ENCODE measurements at regions not wholly inside any gene's neighbourhood (a gene's known extent, or its start where the extent isn't known, plus 50 kb on each side); places are given as distances from the start of the nearest gene placed in this dataset.

DNA sequence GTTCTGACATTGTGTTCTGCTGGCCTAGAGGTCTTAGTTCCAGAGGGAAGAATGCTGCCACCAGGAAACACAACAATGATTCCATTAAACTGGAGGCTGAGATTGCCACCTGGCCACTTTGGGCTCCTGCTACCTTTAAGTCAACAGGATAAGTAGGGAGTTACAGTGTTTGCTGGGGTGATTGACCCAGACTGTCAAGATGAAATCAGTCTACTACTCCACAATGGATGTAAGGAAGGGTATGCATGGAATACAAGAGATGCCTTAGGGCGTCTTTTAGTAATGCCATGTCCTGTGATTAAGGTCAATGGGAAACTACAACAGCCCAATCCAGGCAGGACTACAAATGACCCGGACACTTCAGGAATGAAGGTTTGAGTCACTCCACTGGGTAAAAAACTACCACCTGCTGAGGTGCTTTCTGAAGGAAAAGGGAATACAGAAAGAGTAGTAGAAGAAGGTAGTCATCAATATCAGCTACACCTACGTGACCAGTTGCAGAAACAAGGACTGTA is 852.6 kb downstream of the LRFN5 start:
- Histone ChIP-seq H3K27ac (ENCODE audit: low read depth in 2 of 2, low read length in 1 of 2) (no peak overlapping the region), H3K9me2 (no peaks in the 10 kb centered on the region), H4K20me1 (ENCODE audit: insufficient read depth) (no peaks in the 10 kb centered on the region), H3K4me2 (no peak overlapping the region), H3K4me1 (ENCODE audit: control insufficient read depth in 1 of 2, insufficient read depth in 2 of 2, low read depth in 1 of 2, low read length in 1 of 2) (no peaks in the 10 kb centered on the region), H3F3A (replicated peaks; ENCODE audit: insufficient read depth) (no peaks in the 10 kb centered on the region), H3K9ac (no peak overlapping the region), H3K27me3 (ENCODE audit: insufficient read depth) (no peaks in the 10 kb centered on the region), H2AFZ (ENCODE audit: low read depth) (no peak overlapping the region), H3K79me2 (ENCODE audit: insufficient read depth) (no peaks in the 10 kb centered on the region), H3K4me3 (ENCODE audit: low read depth in 2 of 2, low read length in 1 of 2) (no peak overlapping the region), H3K36me3 (replicated peaks in 1 of 2; ENCODE audit: control insufficient read depth in 1 of 2, insufficient read depth in 2 of 2, low read length in 1 of 2) (no peaks in the 10 kb centered on the region), H3K9me3 (no peaks in the 10 kb centered on the region)
- DNase-seq, result no peak
- ChIA-PET CTCF (no interaction called here), POLR2A (no interaction called here)
- 14% methylated on average over 3 of the region's 3 CpGs for WGBS (ENCODE audit: low lambda C conversion rate)
- TF ChIP-seq SIN3A (IDR thresholded peaks at IDR 0.05; ENCODE audit: borderline replicate concordance, low read depth, low read length) (no peak), FOXM1 (IDR thresholded peaks at IDR 0.05; ENCODE audit: low read depth) (no peak), RFX5 (IDR thresholded peaks at IDR 0.05; ENCODE audit: low read length) (no peak), TCF12 (IDR thresholded peaks at IDR 0.05) (no peak), RCOR1 (IDR thresholded peaks at IDR 0.05; ENCODE audit: low read length) (no peak), POLR2AphosphoS5 (IDR thresholded peaks at IDR 0.05; ENCODE audit: low read depth, low read length) (no peak), EZH2phosphoT487 (IDR thresholded peaks at IDR 0.05; ENCODE audit: borderline replicate concordance, low read depth) (no peak), RXRA (IDR thresholded peaks at IDR 0.05; ENCODE audit: borderline replicate concordance, low read depth) (no peak), FOXJ3 (CRISPR knock-in tag; IDR thresholded peaks at IDR 0.05) (no peak), MEF2A (IDR thresholded peaks at IDR 0.05; ENCODE audit: borderline replicate concordance, low read depth) (no peak)
- TF ChIP-seq, protein P1, sequence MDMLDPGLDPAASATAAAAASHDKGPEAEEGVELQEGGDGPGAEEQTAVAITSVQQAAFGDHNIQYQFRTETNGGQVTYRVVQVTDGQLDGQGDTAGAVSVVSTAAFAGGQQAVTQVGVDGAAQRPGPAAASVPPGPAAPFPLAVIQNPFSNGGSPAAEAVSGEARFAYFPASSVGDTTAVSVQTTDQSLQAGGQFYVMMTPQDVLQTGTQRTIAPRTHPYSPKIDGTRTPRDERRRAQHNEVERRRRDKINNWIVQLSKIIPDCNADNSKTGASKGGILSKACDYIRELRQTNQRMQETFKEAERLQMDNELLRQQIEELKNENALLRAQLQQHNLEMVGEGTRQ (IDR thresholded peaks at IDR 0.05; ENCODE audit: borderline replicate concordance, low read depth, low read length), result no peak
- TF ChIP-seq, protein P2, sequence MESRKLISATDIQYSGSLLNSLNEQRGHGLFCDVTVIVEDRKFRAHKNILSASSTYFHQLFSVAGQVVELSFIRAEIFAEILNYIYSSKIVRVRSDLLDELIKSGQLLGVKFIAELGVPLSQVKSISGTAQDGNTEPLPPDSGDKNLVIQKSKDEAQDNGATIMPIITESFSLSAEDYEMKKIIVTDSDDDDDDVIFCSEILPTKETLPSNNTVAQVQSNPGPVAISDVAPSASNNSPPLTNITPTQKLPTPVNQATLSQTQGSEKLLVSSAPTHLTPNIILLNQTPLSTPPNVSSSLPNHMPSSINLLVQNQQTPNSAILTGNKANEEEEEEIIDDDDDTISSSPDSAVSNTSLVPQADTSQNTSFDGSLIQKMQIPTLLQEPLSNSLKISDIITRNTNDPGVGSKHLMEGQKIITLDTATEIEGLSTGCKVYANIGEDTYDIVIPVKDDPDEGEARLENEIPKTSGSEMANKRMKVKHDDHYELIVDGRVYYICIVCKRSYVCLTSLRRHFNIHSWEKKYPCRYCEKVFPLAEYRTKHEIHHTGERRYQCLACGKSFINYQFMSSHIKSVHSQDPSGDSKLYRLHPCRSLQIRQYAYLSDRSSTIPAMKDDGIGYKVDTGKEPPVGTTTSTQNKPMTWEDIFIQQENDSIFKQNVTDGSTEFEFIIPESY (IDR thresholded peaks at IDR 0.05; ENCODE audit: borderline replicate concordance, low read depth), result no peak
- TF ChIP-seq, protein P3, sequence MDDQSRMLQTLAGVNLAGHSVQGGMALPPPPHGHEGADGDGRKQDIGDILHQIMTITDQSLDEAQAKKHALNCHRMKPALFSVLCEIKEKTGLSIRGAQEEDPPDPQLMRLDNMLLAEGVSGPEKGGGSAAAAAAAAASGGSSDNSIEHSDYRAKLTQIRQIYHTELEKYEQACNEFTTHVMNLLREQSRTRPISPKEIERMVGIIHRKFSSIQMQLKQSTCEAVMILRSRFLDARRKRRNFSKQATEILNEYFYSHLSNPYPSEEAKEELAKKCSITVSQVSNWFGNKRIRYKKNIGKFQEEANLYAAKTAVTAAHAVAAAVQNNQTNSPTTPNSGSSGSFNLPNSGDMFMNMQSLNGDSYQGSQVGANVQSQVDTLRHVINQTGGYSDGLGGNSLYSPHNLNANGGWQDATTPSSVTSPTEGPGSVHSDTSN (IDR thresholded peaks at IDR 0.05), result no peak
- TF ChIP-seq, protein P4, sequence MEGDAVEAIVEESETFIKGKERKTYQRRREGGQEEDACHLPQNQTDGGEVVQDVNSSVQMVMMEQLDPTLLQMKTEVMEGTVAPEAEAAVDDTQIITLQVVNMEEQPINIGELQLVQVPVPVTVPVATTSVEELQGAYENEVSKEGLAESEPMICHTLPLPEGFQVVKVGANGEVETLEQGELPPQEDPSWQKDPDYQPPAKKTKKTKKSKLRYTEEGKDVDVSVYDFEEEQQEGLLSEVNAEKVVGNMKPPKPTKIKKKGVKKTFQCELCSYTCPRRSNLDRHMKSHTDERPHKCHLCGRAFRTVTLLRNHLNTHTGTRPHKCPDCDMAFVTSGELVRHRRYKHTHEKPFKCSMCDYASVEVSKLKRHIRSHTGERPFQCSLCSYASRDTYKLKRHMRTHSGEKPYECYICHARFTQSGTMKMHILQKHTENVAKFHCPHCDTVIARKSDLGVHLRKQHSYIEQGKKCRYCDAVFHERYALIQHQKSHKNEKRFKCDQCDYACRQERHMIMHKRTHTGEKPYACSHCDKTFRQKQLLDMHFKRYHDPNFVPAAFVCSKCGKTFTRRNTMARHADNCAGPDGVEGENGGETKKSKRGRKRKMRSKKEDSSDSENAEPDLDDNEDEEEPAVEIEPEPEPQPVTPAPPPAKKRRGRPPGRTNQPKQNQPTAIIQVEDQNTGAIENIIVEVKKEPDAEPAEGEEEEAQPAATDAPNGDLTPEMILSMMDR (IDR thresholded peaks at IDR 0.05), result no peak
- TF ChIP-seq, protein P5, sequence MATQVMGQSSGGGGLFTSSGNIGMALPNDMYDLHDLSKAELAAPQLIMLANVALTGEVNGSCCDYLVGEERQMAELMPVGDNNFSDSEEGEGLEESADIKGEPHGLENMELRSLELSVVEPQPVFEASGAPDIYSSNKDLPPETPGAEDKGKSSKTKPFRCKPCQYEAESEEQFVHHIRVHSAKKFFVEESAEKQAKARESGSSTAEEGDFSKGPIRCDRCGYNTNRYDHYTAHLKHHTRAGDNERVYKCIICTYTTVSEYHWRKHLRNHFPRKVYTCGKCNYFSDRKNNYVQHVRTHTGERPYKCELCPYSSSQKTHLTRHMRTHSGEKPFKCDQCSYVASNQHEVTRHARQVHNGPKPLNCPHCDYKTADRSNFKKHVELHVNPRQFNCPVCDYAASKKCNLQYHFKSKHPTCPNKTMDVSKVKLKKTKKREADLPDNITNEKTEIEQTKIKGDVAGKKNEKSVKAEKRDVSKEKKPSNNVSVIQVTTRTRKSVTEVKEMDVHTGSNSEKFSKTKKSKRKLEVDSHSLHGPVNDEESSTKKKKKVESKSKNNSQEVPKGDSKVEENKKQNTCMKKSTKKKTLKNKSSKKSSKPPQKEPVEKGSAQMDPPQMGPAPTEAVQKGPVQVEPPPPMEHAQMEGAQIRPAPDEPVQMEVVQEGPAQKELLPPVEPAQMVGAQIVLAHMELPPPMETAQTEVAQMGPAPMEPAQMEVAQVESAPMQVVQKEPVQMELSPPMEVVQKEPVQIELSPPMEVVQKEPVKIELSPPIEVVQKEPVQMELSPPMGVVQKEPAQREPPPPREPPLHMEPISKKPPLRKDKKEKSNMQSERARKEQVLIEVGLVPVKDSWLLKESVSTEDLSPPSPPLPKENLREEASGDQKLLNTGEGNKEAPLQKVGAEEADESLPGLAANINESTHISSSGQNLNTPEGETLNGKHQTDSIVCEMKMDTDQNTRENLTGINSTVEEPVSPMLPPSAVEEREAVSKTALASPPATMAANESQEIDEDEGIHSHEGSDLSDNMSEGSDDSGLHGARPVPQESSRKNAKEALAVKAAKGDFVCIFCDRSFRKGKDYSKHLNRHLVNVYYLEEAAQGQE (IDR thresholded peaks at IDR 0.05; ENCODE audit: low read depth, low read length), result no peak

Data from SK-N-SH (cell line).